Vagina (tissue), 2 donors: ENCODE measurements at regions not wholly inside any gene's neighbourhood (a gene's known extent, or its start where the extent isn't known, plus 50 kb on each side); places are given as distances from the start of the nearest gene placed in this dataset.

Experiments used
- CTCF ChIP-seq, 3 experiments: fragments of 450-650 bp in 2 of 3; fragments of 200-600 bp in 1 of 3; sonication (generic) in 1 of 3; IDR thresholded peaks; one replicate each; pipeline ENCODE4 v1.5.1; 2017 to 2019; ENCODE audit warnings: antibody characterized with exemption in 3 of 3, mild to moderate bottlenecking in 2 of 3, moderate library complexity in 2 of 3
- POLR2A ChIP-seq, 2 donors: fragments of 450-650 bp; IDR thresholded peaks; one replicate each; pipeline ENCODE4 v1.6.1; 2017; ENCODE audit warnings: antibody characterized with exemption in 2 of 2, mild to moderate bottlenecking in 2 of 2, moderate library complexity in 2 of 2

- TF ChIP-seq CTCF (IDR thresholded peaks at IDR 0.05) (no peak), POLR2A (IDR thresholded peaks at IDR 0.05) (no peak)
Observed at GRCh38 chr18:22297008-22297407, 120.7 kb downstream of the CTAGE1 start.
